Choroid plexus epithelial cell (primary cell): ENCODE measurements at regions not wholly inside any gene's neighbourhood (a gene's known extent, or its start where the extent isn't known, plus 50 kb on each side); places are given as distances from the start of the nearest gene placed in this dataset.
"Not testable (repeated sequence)": the region's sequence is repeated elsewhere in the genome, so short reads cannot be mapped to it uniquely, and the experiment has no call there.

Source experiments
- DNase-seq: peaks from one replicate; pipeline ENCODE4 v3.0.0-alpha.2; 2010; ENCODE audit warnings: low read depth
- H3K4me3 ChIP-seq: 2 replicates; pipeline ENCODE4 v1.5.1; 2011; ENCODE audit warnings: low read depth, mild to moderate bottlenecking, control low read depth, low read length, moderate library complexity
- CTCF ChIP-seq: conservative IDR thresholded peaks from 2 replicates; pipeline ENCODE4 v1.5.1; 2011; ENCODE audit warnings: low read depth, mild to moderate bottlenecking, control low read depth, inconsistent platforms, low read length, moderate library complexity

- H3K4me3 ChIP-seq = no peak overlapping the region
- TF ChIP-seq CTCF = no peak
- DNase-seq = no peak
These were observed 101.3 kb upstream of the HES1 start for GRCh38 chr3:194034346-194035336.

- DNase-seq = no peak
- no peak for TF ChIP-seq CTCF
- no peak overlapping the region for H3K4me3 ChIP-seq
These were observed 100.4 kb upstream of the HES1 start for GRCh38 chr3:194035406-194036138.

GRCh38 chr3:194036842-194037241, 99.1 kb upstream of the HES1 start:
- no peak for DNase-seq
- no peak for TF ChIP-seq CTCF
- no peak overlapping the region for H3K4me3 ChIP-seq

- DNase-seq, H3K4me3 ChIP-seq: not testable (repeated sequence)
These were observed 97.6 kb upstream of the HES1 start for GRCh38 chr3:194038346-194038745.

- TF ChIP-seq CTCF = no peak
- no peak for DNase-seq
- H3K4me3 ChIP-seq = no peak overlapping the region
These were observed 97.0 kb upstream of the HES1 start for GRCh38 chr3:194038960-194039359.

- H3K4me3 ChIP-seq = no peak overlapping the region
- no peak for DNase-seq
- no peak for TF ChIP-seq CTCF
These were observed 95.3 kb upstream of the HES1 start for GRCh38 chr3:194040516-194041273.

- H3K4me3 ChIP-seq = no peak overlapping the region
- TF ChIP-seq CTCF = no peak
- peak; percentile 36 for DNase-seq
These were observed 93.0 kb upstream of the HES1 start for GRCh38 chr3:194042927-194043326.
